ENCODE measurements at regions not wholly inside any gene's neighbourhood (a gene's known extent, or its start where the extent isn't known, plus 50 kb on each side); places are given as distances from the start of the nearest gene placed in this dataset.

DNA sequence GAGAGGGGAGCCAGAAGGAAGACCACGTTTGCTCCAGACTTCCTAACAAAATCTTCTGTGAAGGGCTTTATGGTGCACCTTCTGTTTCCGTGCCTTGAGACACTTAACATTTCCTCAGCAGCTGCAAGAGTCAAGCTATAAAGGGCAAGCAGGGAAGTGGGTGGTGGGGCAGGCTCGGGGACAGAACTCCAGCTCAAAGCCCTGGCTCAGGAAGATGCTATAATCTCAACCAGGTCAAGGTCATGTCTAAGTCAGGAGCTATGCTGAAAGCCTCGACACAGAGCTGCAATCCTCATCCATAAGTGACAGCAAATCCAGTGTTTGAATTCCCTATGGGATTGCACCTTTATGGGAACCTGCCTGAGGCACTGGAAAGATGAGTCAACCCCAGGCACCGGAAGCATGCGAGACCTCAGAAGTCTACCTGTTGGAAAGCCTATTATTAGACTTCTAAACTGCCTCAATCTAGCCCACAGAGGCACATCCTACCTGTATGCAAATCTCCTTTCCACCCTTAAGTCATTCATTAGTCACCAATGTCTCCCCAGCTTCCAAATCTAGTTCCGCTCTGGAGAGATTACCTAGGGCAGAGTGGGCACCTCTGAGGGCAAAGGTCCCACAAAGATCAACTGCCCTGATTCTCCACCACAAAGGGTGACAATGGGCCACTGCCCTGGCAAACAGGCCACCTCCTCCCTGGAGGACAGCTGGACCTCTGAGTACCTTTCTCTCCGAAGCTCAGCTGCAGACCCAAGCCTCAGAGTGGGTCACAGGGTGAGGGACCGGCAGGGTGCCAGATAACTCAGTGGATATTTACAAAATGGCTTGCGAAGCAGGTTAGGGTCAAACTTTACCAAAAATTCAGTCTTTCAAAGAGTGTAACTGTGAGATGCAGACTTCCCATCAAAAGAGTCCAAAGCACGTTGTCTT is 287.0 kb downstream of the CDC5L start:
- H3K27me3 ChIP-seq (ENCODE audit: control insufficient read depth, insufficient read depth, low read length): no peaks in the 10 kb centered on the region
- H3K9ac ChIP-seq (ENCODE audit: low read length): no peak overlapping the region
- H3K36me3 ChIP-seq (ENCODE audit: control insufficient read depth, insufficient read depth, low read length): no peaks in the 10 kb centered on the region

DNA sequence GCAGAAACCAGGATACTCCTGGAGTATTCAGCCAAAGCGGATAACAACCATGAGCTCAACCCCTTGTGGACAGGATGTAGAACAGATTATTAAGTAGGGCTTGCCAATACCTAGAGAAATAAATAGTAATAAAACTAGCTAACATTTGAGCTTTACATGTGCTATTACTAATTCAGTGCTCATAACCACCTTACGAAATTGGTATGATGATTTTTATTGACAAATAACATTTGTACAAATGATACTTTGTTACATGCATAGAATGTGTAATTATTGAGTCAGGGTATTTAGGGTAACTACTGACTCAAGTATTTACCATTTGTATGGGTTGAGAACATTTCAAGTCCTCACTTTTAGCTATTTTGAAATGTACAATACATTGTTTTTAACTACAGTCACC is 287.9 kb downstream of the CDC5L start:
- H3K27me3 ChIP-seq (ENCODE audit: control insufficient read depth, insufficient read depth, low read length): no peaks in the 10 kb centered on the region
- H3K9ac ChIP-seq (ENCODE audit: low read length): no peak overlapping the region
- H3K36me3 ChIP-seq (ENCODE audit: control insufficient read depth, insufficient read depth, low read length): no peaks in the 10 kb centered on the region
- no peaks in the 10 kb centered on the region for H3K4me1 ChIP-seq (ENCODE audit: control insufficient read depth, insufficient read depth, low read length)
- no peak overlapping the region for H3K27ac ChIP-seq (ENCODE audit: low read depth, low read length)
- no peak overlapping the region for H3K4me3 ChIP-seq (ENCODE audit: low read length)

More for the DNA sequence above, 287.0 kb downstream of the CDC5L start:
- Histone ChIP-seq H3K4me1 (ENCODE audit: control insufficient read depth, insufficient read depth, low read length) (no peaks in the 10 kb centered on the region), H3K4me3 (ENCODE audit: low read length) (no peak overlapping the region), H3K27ac (ENCODE audit: low read depth, low read length) (no peak overlapping the region)

DNA sequence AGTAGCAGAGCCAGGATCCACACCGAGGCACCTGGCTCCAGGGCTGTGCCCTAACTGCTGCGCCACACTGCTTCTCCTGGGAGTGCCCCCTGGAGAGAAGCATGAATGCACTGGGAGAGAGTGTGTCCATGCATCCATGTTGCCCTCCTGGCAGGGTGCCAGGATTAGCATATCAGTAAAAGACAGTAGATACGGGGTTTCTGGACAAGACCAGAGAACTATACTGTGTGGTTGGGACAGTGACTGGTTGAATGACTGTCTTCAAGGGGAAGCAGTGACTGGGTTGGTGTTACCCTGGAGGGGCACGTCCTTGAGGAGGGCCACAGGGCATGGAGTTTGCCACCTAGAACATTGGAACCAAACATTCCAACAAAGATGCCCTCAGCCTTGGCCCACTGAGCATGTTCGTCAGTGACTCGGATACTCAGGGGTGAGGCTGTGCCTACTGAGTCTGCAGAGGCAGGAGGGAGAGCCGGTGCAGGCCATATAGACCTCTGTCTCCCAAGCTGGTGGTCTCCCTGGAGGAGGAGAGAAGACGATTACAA is 288.8 kb downstream of the CDC5L start:
- Histone ChIP-seq H3K4me1 (ENCODE audit: control insufficient read depth, insufficient read depth, low read length) (no peaks in the 10 kb centered on the region), H3K9ac (ENCODE audit: low read length) (no peak overlapping the region), H3K27me3 (ENCODE audit: control insufficient read depth, insufficient read depth, low read length) (no peaks in the 10 kb centered on the region), H3K36me3 (ENCODE audit: control insufficient read depth, insufficient read depth, low read length) (no peaks in the 10 kb centered on the region), H3K4me3 (ENCODE audit: low read length) (no peak overlapping the region), H3K27ac (ENCODE audit: low read depth, low read length) (no peak overlapping the region)

DNA sequence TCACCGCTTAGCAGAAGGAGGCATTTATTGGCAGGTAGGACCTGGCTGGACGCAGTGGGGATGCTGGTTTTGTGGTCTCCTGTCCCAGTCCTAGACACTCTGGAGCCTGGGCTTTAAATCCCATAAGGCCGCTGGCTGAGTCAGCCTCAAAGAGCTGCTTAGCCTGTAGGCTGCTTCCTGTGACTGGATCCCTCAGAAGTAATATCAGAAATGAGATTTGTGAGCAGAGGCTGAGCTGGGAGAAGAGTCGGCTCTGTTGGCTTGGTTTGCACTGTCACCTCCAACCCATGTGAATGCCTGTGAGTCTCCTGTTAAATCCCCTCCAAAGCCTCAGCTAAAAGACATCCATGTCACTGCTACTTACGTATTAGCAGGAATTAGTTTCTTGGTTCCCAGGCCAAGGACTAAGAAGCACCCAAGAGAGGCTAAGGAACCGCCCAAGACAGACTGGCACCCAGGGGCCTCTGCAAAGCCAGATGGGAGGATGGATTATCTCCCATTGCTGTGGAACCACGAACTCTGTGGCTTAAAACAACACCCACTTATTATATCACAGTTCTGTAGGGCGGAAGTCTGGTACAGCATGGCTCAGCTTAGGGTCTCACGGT is 289.4 kb downstream of the CDC5L start:
- no peaks in the 10 kb centered on the region for H3K36me3 ChIP-seq (ENCODE audit: control insufficient read depth, insufficient read depth, low read length)
- H3K27me3 ChIP-seq (ENCODE audit: control insufficient read depth, insufficient read depth, low read length): no peaks in the 10 kb centered on the region
- H3K27ac ChIP-seq (ENCODE audit: low read depth, low read length): no peak overlapping the region
- H3K4me3 ChIP-seq (ENCODE audit: low read length): no peak overlapping the region
- H3K4me1 ChIP-seq (ENCODE audit: control insufficient read depth, insufficient read depth, low read length): no peaks in the 10 kb centered on the region
- H3K9ac ChIP-seq (ENCODE audit: low read length): no peak overlapping the region

DNA sequence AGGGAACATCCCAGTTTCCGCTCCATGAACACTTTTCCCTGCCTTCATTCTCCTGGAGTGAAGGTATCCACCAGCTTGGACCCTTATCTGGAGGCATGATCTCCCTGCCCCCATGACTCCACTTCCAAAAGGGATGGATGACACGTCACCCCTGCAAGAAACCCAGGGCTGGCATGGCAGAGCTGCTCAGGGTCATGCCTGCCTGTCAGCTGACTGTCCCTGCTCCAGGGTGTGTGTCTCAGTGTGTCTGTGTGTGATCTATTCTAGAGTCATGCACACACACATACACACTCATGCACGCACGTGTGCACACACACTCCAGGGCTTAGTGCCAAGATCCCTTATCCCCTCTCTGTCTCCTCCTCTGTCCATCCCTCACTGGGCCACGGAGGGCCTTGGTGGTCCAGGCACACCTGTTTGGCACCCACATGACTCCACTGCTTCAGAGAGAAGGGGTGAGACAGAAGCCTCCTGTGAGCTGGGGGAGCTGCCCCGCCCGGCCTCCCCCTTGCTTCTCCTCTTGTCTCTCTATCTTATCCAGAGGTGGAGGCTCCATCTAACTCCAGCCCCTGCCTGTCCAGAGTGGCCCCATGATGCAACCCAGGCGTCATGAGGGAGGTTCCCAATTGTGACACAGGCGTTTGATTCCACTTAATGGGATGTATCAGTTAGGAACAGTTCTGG is 290.9 kb downstream of the CDC5L start:
- no peaks in the 10 kb centered on the region for H3K36me3 ChIP-seq (ENCODE audit: control insufficient read depth, insufficient read depth, low read length)
- no peak overlapping the region for H3K9ac ChIP-seq (ENCODE audit: low read length)
- H3K4me3 ChIP-seq (ENCODE audit: low read length): no peak overlapping the region
- no peaks in the 10 kb centered on the region for H3K4me1 ChIP-seq (ENCODE audit: control insufficient read depth, insufficient read depth, low read length)
- no peaks in the 10 kb centered on the region for H3K27me3 ChIP-seq (ENCODE audit: control insufficient read depth, insufficient read depth, low read length)
- H3K27ac ChIP-seq (ENCODE audit: low read depth, low read length): no peak overlapping the region

DNA sequence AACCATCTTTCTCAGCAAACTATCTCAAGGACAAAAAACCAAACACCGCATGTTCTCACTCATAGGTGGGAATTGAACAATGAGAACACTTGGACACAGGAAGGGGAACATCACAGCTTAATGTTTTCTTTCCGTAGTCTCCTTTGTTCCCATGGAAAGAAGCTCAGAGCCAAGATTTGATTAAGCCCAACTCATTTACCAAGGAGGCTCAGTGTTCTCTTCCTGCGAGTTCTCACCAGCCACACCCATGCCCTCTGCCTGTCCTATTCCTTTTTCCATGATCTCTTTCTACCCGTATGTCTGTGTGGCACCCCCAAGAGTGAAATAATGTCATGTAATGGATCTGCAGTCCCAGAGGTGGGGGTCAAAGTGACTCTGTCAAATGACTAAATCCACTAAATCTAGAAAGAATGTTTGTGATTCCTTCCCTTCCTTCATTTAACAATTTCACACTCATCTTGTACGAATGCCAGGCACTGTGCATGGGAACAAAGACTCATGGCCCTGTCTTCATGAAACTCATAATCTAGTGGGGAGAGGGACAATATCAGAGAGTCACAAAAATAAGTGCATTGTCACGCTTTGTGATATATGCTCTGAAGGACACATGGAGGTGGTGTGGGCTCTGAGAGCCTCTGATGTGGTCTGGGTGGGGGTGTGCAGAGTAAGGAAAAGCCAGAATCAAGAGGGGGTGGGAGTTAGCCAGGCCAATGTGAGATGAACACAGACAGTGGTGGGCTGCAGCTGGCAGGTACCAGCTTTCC is 292.1 kb downstream of the CDC5L start:
- H3K27ac ChIP-seq (ENCODE audit: low read depth, low read length): no peak overlapping the region
- H3K4me1 ChIP-seq (ENCODE audit: control insufficient read depth, insufficient read depth, low read length): no peaks in the 10 kb centered on the region
- no peak overlapping the region for H3K4me3 ChIP-seq (ENCODE audit: low read length)
- no peaks in the 10 kb centered on the region for H3K36me3 ChIP-seq (ENCODE audit: control insufficient read depth, insufficient read depth, low read length)
- H3K9ac ChIP-seq (ENCODE audit: low read length): no peak overlapping the region
- H3K27me3 ChIP-seq (ENCODE audit: control insufficient read depth, insufficient read depth, low read length): no peaks in the 10 kb centered on the region

DNA sequence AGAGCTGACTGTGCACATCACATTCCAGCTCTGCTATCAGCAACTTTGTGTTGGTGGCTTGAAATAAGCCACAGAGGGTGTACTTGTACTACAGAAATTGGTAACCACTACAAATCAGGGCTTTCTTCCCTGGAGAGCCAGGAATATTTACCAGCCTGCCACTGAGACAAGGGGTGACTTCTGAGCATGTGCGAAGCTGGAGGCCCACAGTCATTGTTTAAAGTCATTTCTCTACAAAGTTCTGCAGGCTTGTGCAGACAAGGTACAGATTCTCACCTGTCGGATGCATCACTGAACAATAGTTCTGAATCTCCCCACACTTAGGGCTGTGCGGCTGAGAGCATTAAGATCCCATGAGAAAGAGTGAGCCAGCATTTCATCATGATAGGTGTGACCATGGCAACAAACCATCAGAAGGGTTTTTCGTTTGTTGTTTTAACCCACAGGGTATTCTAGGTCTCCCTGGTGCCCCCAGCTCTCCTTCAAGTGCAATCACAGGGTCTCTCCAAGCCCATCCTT is 292.8 kb downstream of the CDC5L start:
- Histone ChIP-seq H3K36me3 (ENCODE audit: control insufficient read depth, insufficient read depth, low read length) (no peaks in the 10 kb centered on the region), H3K9ac (ENCODE audit: low read length) (no peak overlapping the region), H3K27me3 (ENCODE audit: control insufficient read depth, insufficient read depth, low read length) (no peaks in the 10 kb centered on the region), H3K27ac (ENCODE audit: low read depth, low read length) (no peak overlapping the region), H3K4me1 (ENCODE audit: control insufficient read depth, insufficient read depth, low read length) (no peaks in the 10 kb centered on the region), H3K4me3 (ENCODE audit: low read length) (no peak overlapping the region)

DNA sequence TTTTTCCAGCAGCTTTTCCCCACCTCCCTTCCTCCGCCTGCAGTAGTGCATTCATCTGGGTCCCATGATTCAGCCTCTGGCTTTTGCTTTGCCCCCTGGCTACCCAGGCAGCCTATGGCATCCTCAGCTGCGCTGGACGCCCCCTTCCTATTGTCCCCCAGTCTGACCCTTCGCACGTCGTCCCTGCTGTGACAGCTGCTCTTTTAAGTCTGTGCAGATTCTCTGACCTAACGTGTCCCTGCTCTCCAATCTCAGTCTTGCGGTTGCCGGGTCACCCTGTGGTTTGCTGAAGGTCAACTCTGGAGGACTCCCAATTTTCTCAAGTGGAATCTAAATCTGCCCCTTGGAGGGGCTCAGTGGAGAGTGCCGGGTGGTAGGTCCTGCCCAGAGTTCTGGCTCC is 294.3 kb downstream of the CDC5L start:
- Histone ChIP-seq H3K36me3 (ENCODE audit: control insufficient read depth, insufficient read depth, low read length) (no peaks in the 10 kb centered on the region), H3K4me3 (ENCODE audit: low read length) (no peak overlapping the region), H3K9ac (ENCODE audit: low read length) (no peak overlapping the region), H3K27ac (ENCODE audit: low read depth, low read length) (no peak overlapping the region), H3K27me3 (ENCODE audit: control insufficient read depth, insufficient read depth, low read length) (no peaks in the 10 kb centered on the region), H3K4me1 (ENCODE audit: control insufficient read depth, insufficient read depth, low read length) (no peaks in the 10 kb centered on the region)

DNA sequence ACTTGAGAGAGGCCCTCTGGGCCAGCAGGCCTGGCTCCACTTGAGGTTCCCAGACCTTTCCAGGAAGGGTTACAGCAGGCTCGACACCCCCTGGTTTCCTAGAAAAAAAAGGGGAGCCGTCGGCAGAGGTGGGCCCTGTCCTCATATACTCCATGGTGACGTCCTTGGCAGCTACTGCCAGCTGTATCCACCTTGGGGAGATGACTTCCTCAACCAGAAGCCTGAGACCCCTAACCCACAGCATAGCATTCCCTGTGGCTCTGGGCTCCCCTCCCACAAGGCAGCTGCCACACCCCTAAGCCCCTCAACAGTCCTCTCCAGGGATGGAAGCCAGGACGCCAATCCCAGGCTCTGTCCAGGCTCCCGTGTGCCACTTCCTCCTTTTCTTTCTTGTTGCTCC is 294.8 kb downstream of the CDC5L start:
- Histone ChIP-seq H3K4me3 (ENCODE audit: low read length) (no peak overlapping the region), H3K4me1 (ENCODE audit: control insufficient read depth, insufficient read depth, low read length) (no peaks in the 10 kb centered on the region), H3K27ac (ENCODE audit: low read depth, low read length) (no peak overlapping the region), H3K27me3 (ENCODE audit: control insufficient read depth, insufficient read depth, low read length) (no peaks in the 10 kb centered on the region), H3K9ac (ENCODE audit: low read length) (no peak overlapping the region), H3K36me3 (ENCODE audit: control insufficient read depth, insufficient read depth, low read length) (no peaks in the 10 kb centered on the region)

DNA sequence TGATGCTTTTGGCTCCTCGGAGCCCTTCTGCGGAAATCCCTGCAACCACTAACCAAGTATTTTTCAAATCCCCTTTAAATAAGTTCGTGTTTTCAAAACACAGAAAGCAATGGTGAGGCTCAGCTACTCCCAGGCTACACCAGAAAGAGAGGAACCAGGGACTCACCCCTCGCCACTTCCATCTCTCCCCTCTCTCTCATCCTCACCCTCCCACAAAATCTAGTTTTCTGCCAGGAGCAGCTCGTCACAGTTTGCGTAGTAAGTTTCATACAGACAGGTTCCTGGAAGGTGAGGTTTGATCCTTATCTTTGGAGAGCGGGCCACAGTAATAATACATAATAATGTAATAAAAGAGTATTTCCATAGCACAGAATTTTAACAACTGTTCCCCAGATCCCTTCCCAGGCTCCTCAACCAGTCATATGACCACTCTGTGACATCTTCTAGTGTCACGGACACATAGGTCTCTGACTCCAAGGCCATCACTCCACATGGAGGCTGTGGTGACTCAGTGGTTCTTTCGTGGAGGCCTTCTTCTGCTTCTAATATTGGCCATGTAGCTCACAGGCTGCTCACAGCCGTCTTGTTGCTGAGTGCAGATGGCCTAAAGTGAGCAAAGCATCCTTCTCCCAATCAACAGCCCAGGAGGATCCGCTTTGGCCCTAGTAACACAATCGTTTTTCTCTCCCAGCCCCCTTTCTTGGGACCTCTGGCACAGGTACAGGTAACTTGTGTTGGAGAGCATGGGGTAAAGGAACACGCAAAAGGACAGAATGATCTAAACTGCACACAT is 295.7 kb downstream of the CDC5L start:
- H3K36me3 ChIP-seq (ENCODE audit: control insufficient read depth, insufficient read depth, low read length): no peaks in the 10 kb centered on the region
- no peaks in the 10 kb centered on the region for H3K4me1 ChIP-seq (ENCODE audit: control insufficient read depth, insufficient read depth, low read length)
- H3K27me3 ChIP-seq (ENCODE audit: control insufficient read depth, insufficient read depth, low read length): no peaks in the 10 kb centered on the region
- no peak overlapping the region for H3K27ac ChIP-seq (ENCODE audit: low read depth, low read length)
- H3K4me3 ChIP-seq (ENCODE audit: low read length): no peak overlapping the region
- H3K9ac ChIP-seq (ENCODE audit: low read length): no peak overlapping the region

DNA sequence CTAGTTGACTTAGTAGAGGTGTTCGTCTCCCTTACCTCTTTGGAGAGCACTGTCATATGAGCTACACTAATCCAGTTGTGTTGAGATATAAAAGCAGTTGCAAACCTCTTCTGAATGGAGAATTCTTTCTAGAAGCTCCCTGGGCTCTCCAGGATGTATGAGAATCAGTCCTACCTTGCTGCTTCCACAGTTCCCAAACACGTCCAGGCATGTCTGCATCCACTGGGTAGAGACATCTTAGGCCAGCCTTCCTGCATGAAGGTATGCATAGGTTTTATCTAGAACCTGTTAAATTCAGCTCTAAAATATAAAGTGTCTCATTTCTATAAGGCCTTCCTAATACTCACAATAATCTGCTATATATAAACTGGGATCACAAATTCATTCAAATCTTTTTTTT is 297.7 kb downstream of the CDC5L start:
- H3K27me3 ChIP-seq (ENCODE audit: control insufficient read depth, insufficient read depth, low read length): no peaks in the 10 kb centered on the region
- no peak overlapping the region for H3K9ac ChIP-seq (ENCODE audit: low read length)
- H3K36me3 ChIP-seq (ENCODE audit: control insufficient read depth, insufficient read depth, low read length): no peaks in the 10 kb centered on the region
- no peak overlapping the region for H3K27ac ChIP-seq (ENCODE audit: low read depth, low read length)
- H3K4me1 ChIP-seq (ENCODE audit: control insufficient read depth, insufficient read depth, low read length): no peaks in the 10 kb centered on the region
- H3K4me3 ChIP-seq (ENCODE audit: low read length): no peak overlapping the region
